Keratinocyte (primary cell): ENCODE measurements at regions not wholly inside any gene's neighbourhood (a gene's known extent, or its start where the extent isn't known, plus 50 kb on each side); places are given as distances from the start of the nearest gene placed in this dataset.

Experiments
- CTCF ChIP-seq, 3 experiments: IDR thresholded peaks in 1 of 3; conservative IDR thresholded peaks in 1 of 3; optimal IDR thresholded peaks in 1 of 3; 2 replicates in 2 of 3; 3 replicates in 1 of 3; pipeline versions ENCODE3 to v1.5.1; 2011; ENCODE audit warnings: low read length in 3 of 3, mild to moderate bottlenecking in 3 of 3, moderate library complexity in 2 of 3, control low read depth in 1 of 3, inconsistent platforms in 1 of 3; ENCODE audit not compliant: insufficient read depth in 2 of 3; ENCODE audit errors: extremely low read depth in 1 of 3
- EZH2 ChIP-seq: IDR thresholded peaks from one replicate; pipeline ENCODE4 v1.6.1; 2012; ENCODE audit warnings: inconsistent platforms, mild to moderate bottlenecking, low read length, moderate library complexity

GRCh38 chr1:87796471-87796901 is 467.8 kb downstream of the LMO4 start:
- TF ChIP-seq CTCF (optimal IDR thresholded peaks at IDR 0.05 in 1 of 3, IDR thresholded peaks at IDR 0.05 in 1 of 3, conservative IDR thresholded peaks at IDR 0.05 in 1 of 3; ENCODE audit: extremely low read depth in 1 of 3, insufficient read depth in 2 of 3, low read length in 3 of 3) (no peak), EZH2 (no peak)
